KOPT-K1 (cell line): ENCODE measurements at regions not wholly inside any gene's neighbourhood (a gene's known extent, or its start where the extent isn't known, plus 50 kb on each side); places are given as distances from the start of the nearest gene placed in this dataset.

Experiments used
- H3K27ac ChIP-seq: fragments of 200-600 bp; sonication (generic); 2 replicates; pipeline ENCODE4 v1.5.1; 2016; ENCODE audit warnings: antibody characterized with exemption, mild to moderate bottlenecking, low read depth, low read length; ENCODE audit not compliant: poor library complexity, severe bottlenecking
- H3K36me3 ChIP-seq: fragments of 200-600 bp; sonication (generic); 2 replicates; pipeline ENCODE4 v1.5.1; 2017; ENCODE audit warnings: antibody characterized with exemption, mild to moderate bottlenecking, low read length, moderate library complexity; ENCODE audit not compliant: insufficient read depth
- H3K9me3 ChIP-seq: fragments of 200-600 bp; sonication (generic); 2 replicates; pipeline ENCODE4 v1.5.1; 2017; ENCODE audit warnings: antibody characterized with exemption, low read length, mild to moderate bottlenecking; ENCODE audit not compliant: insufficient read depth, poor library complexity, severe bottlenecking

- no peaks in the 10 kb centered on the region for H3K36me3 ChIP-seq
- peaks cover 4% of the 10 kb centered on the region for H3K9me3 ChIP-seq
- H3K27ac ChIP-seq = peak overlapping the region; percentile 46
Measured at GRCh38 chr15:95944193-95944592, 386.3 kb upstream of the NR2F2 start.

GRCh38 chr15:95944661-95945255, 385.7 kb upstream of the NR2F2 start:
- H3K36me3 ChIP-seq = no peaks in the 10 kb centered on the region

GRCh38 chr15:95946241-95946640, 384.3 kb upstream of the NR2F2 start:
- H3K9me3 ChIP-seq = peaks cover 4% of the 10 kb centered on the region
- no peak overlapping the region for H3K27ac ChIP-seq
- no peaks in the 10 kb centered on the region for H3K36me3 ChIP-seq

More at GRCh38 chr15:95944661-95945255, 385.7 kb upstream of the NR2F2 start:
- peaks cover 4% of the 10 kb centered on the region for H3K9me3 ChIP-seq
- peak overlapping the region; percentile 46 for H3K27ac ChIP-seq

- no peaks in the 10 kb centered on the region for H3K36me3 ChIP-seq
- H3K27ac ChIP-seq = no peak overlapping the region
- H3K9me3 ChIP-seq = peaks cover 4% of the 10 kb centered on the region
Measured at GRCh38 chr15:95946926-95947325, 383.6 kb upstream of the NR2F2 start.

- Histone ChIP-seq H3K36me3 (no peaks in the 10 kb centered on the region), H3K27ac (no peak overlapping the region), H3K9me3 (peaks cover 8% of the 10 kb centered on the region)
Measured at GRCh38 chr15:95948411-95948810, 382.1 kb upstream of the NR2F2 start.

- H3K36me3 ChIP-seq = no peaks in the 10 kb centered on the region
- peaks cover 14% of the 10 kb centered on the region for H3K9me3 ChIP-seq
Measured at GRCh38 chr15:95953032-95953431, 377.5 kb upstream of the NR2F2 start.

GRCh38 chr15:95957861-95958260, 372.6 kb upstream of the NR2F2 start:
- Histone ChIP-seq H3K36me3 (no peaks in the 10 kb centered on the region), H3K9me3 (peaks cover 10% of the 10 kb centered on the region), H3K27ac (no peak overlapping the region)

More at GRCh38 chr15:95953032-95953431, 377.5 kb upstream of the NR2F2 start:
- no peak overlapping the region for H3K27ac ChIP-seq

- Histone ChIP-seq H3K9me3 (peaks cover 10% of the 10 kb centered on the region), H3K36me3 (no peaks in the 10 kb centered on the region), H3K27ac (no peak overlapping the region)
Measured at GRCh38 chr15:95958382-95958781, 372.1 kb upstream of the NR2F2 start.

GRCh38 chr15:95968856-95969255, 361.6 kb upstream of the NR2F2 start:
- Histone ChIP-seq H3K27ac (no peak overlapping the region), H3K36me3 (no peaks in the 10 kb centered on the region), H3K9me3 (peaks cover 7% of the 10 kb centered on the region)

GRCh38 chr15:95970326-95970725, 360.2 kb upstream of the NR2F2 start:
- Histone ChIP-seq H3K36me3 (no peaks in the 10 kb centered on the region), H3K27ac (no peak overlapping the region), H3K9me3 (no peaks in the 10 kb centered on the region)

GRCh38 chr15:95972041-95972553, 358.4 kb upstream of the NR2F2 start:
- Histone ChIP-seq H3K36me3 (no peaks in the 10 kb centered on the region), H3K27ac (no peak overlapping the region), H3K9me3 (no peaks in the 10 kb centered on the region)

- H3K36me3 ChIP-seq = no peaks in the 10 kb centered on the region
- H3K27ac ChIP-seq = no peak overlapping the region
- no peaks in the 10 kb centered on the region for H3K9me3 ChIP-seq
Measured at GRCh38 chr15:95972812-95973211, 357.7 kb upstream of the NR2F2 start.

- no peaks in the 10 kb centered on the region for H3K9me3 ChIP-seq
- no peak overlapping the region for H3K27ac ChIP-seq
- H3K36me3 ChIP-seq = no peaks in the 10 kb centered on the region
Measured at GRCh38 chr15:95973566-95974256, 356.8 kb upstream of the NR2F2 start.

- Histone ChIP-seq H3K27ac (no peak overlapping the region), H3K36me3 (no peaks in the 10 kb centered on the region), H3K9me3 (no peaks in the 10 kb centered on the region)
Measured at GRCh38 chr15:95975212-95975611, 355.3 kb upstream of the NR2F2 start.

GRCh38 chr15:95979286-95979685, 351.2 kb upstream of the NR2F2 start:
- H3K27ac ChIP-seq = no peak overlapping the region
- H3K9me3 ChIP-seq = no peaks in the 10 kb centered on the region
- no peaks in the 10 kb centered on the region for H3K36me3 ChIP-seq

- Histone ChIP-seq H3K27ac (no peak overlapping the region), H3K36me3 (no peaks in the 10 kb centered on the region), H3K9me3 (no peaks in the 10 kb centered on the region)
Measured at GRCh38 chr15:95981209-95981608, 349.3 kb upstream of the NR2F2 start.
